NOMO-1 treated with DMSO at 0.1 percent for 48 hours (cell line): ENCODE measurements at regions not wholly inside any gene's neighbourhood (a gene's known extent, or its start where the extent isn't known, plus 50 kb on each side); places are given as distances from the start of the nearest gene placed in this dataset.
"Not testable (repeated sequence)": the region's sequence is repeated elsewhere in the genome, so short reads cannot be mapped to it uniquely, and the experiment has no call there.

ENCODE experiments used
- DNase-seq: peaks from one replicate; lab custom pipeline; 2025; ENCODE audit not compliant: unreplicated experiment; lab: John Stamatoyannopoulos, UW

DNA sequence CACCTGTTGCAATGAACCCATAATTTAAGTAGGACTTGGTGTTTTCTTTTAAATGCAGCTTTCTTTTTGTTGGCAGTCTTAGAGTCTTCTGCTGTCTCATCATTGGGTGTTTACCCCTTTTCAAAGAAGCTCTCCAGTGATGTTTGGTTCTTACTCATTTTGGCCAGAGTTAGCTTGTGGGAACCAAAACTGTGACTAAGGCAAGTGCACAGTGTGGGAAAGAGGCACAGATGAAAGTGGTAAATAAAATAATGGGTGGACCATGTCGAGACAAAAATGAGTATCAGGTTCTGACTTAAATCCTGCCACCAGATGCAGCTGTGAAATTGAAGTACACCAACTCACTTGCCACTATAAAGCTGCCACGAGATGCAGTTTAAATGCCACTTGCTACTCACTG, 615.4 kb upstream of the MIS18BP1 start:
- DNase-seq, result no peak

DNA sequence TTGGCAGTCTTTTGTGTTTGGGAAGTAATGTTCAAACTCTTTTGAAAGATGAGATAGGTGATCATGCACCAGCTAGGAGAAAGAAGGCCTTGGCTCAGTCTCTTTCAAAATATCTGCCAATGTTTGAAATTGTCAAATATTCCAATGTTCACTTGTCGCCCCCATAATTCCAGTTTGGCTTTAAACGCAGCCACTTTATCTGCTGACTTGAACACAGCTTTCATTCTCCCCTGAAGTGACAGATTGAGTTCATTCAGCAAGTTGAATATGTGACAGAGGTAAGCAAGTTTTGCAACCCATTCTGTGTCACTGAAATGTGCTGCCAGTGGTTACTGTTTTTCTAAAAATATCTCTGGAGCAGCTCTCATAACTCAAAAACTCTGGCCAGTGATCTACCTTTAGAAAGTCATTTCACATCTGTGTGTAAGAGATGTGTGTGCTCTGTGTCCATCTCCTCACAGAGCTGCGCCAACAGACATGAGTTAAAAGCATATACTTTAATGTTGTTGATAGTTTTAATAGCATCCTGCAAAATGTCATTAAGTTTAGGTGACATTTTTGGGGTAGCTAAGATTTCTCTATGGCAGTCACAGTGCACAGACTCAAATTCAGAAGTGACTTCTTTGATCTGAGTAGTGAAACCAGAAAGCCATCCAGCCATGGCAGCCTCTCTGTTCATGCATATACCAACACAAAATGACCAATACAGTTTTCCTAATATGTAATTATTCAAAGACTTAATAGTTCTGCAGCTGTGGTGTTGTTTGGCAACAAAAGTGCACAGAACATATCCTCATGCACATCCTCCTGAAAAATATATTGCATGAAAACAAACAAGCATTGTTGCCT, 614.3 kb upstream of the MIS18BP1 start:
- no peak for DNase-seq

DNA sequence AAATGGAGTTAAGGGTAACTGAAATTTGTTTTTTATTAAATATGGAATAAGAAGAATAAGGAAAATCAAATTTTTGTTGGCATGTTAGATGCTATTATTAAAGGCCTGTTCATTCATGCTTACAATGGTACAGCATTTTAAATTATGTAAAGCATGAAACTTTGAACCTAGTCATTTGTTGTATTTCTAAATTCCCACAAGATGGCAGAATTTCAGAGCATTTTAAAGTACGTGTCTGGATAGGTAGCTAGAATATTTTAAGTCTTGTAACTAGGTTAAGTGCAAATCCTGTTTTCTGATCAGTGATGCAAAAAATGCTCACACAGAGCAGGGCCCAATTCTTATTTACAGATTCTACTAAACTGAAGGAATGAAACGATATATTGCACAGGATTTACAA, 585.6 kb upstream of the MIS18BP1 start:
- DNase-seq, result peak; percentile 2

DNA sequence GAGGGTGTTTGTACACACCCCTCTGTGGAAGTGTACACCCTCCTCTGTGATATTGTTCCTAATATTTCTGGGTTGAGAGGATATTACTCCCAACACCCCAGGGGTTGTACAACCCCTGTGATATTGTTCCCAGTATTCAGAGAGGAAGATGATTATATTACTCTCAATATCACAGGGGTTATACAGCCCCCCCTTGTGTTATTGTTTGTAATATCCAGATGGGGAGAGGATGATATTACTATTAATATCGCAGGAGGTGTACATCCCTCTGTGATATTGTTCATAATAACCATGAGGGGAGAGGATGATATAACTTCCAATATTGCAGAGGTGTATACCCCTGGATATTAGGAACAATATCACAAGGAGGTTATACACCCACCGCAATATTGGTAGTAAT, 566.1 kb upstream of the MIS18BP1 start:
- no peak for DNase-seq

DNA sequence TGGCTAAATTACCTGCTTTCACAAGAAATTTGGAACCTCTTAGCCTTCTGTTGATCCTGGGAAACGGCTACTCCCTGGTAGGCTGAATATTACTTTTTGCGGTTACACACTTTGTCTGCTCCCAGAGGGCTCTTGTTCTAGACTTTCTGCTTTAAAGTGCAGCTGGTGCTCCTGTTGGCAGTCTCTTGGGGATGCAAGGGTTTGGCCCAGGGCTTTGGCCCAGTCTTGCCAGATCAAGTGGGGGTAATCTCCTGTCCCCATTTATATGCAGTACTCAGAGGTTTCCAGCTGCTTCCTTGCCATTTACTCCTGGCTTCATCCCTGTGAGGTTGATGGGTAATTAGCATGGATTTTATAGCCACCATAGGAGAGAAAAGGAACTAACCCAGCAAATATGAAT, 558.2 kb upstream of the MIS18BP1 start:
- DNase-seq, result no peak

DNA sequence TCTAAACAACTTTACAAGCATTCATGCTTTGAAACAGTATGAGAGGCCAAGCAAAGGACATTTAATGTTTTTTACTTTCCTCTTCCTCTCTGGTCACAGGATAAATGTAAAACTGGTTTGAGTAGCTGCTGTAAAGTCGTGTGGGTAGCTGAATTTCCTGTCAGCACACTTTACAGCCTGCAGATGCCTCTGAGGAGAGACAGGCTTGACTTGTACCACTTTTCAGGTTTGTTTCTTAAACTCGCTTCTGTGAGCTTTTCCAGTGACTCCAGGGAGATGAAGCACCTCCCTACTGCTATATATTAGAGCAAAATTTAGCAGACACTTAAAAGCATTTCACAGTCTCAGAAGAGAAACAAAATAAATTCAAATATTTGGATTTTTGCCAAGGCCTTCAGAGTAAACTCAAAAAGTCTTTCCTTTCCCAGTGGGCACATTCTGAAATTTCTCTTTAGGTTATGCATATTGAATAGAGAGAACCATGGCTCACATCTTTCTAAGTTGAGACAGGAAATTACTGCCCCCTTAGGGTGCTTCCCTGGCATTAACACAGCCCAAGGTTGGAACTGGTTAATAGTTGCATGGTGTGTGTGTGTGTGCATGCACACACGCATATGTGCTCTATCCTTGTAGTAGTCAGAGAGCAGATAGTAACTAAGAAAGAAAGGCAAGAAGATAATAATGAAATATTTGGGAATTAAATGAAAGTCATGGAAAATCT, 557.3 kb upstream of the MIS18BP1 start:
- no peak for DNase-seq

DNA sequence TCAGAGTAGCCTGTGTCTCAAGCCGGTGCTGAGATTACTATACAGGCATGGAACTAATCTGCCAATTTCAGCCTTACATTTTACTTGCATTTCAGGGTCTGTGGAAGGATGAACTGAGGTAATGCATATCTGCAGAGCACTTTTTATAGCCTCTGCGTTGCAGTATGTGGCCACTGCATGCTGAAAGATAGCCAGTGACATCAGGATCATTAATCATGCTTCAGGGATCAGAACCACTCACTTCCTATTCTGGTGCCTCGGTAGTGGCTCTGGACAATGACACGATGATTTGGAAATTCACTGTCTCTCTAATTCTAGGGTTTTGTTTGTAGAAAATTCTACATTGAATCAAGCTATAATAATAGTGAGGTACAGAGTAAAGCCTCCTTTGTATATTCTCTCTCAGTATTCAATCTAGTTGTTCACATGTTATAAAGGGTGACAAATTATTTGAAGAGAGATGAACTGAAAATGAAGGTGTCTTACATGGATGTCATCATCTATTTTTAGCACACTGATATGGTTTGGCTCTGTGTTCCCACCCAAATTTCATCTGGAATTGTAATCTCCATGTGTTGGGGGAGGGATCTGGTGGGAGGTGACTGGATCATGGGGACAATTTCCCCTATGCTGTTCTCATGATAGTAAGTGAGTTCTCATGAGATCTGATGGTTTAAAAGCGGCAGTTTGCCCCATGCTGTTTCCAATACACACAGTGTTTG, 554.3 kb upstream of the MIS18BP1 start:
- no peak for DNase-seq

DNA sequence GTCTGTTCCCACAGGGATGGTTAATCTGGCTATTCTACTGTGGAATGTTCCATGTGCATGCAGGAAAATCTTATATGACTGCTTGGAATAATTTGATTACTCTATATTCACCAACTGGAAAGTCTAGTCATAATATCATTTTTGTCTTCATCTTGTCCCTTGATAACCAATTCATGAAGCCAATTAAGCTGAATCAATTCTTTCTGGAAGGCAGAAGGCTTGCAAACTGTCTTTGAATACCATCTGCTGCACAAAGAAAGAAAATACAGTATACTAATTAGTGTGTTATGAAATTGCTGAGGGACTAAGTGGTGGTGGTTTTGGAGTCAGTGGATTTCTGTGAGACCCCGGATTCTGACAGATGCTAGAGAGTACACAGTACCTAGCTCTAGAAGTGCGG, 546.5 kb upstream of the MIS18BP1 start:
- DNase-seq, result no peak

DNA sequence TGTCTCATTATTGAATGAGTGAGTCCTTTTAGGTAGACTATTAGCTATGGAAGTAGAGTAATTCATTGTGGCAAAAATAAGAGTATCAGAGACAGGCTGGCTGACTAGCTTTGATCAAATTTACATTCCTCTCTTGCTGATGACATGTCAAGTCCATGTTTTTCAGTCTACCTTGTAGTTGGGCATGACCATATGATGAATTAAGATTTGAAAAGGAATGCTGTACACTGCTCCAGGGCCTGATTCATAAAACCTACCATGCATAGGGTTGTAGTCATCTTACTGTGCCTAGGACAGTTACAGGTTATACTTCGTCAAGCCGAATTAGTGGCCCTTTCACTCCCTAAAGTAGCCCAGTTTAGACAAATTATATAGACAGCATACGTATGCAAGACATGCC, 545.7 kb upstream of the MIS18BP1 start:
- DNase-seq, result no peak

DNA sequence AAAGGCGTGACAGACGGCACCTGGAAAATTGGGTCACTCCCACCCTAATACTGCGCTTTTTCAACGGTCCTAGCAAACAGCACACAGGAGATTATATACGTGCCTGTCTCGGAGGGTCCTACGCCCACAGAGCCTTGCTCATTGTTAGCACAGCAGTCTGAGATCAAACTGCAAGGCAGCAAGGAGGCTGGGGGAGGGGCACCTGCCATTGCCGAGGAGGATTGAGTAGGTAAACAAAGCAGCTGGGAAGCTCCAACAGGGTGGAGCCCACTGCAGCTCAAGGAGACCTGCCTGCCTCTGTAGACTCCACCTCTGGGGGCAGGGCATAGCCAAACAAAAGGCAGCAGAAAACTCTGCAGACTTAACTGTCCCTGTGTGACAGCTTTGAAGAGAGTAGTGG, 543.0 kb upstream of the MIS18BP1 start:
- not testable (repeated sequence) for DNase-seq

DNA sequence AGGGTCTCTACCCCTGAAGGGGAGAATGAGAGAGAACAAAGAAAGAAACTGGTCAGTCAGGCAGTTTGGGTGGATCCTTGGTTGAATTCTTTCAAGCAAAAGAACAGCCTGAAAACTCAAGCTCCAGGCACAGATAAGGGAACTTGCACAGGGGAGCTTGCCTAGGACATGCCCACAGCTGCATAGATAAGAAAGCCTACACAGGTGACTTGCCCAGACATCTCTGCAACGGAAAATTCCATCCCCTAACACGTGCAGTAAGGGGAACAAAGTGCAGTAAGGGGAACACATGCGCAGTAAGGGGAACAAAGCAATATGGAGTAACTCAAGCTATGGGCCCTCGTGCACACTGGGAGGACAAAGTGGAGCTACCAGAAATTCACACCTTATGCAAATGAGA, 540.1 kb upstream of the MIS18BP1 start:
- no peak for DNase-seq

DNA sequence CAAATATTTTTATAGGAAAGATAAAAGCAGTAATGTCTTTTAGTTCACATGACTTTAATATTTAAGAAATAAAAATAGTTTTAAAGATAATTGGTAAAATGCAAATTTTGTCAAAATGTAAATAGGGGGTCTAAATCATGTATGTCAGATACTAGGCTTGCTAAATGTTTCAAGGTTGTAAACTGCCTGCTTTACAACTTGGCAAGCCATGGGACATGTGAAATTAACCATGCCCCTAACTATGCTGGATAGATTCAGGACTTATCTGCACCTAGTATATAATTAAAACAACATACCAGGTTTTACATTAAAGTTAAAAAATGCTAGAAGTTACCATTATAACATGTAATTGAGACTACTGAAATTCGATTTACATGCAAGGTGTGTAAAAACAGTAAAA, 537.3 kb upstream of the MIS18BP1 start:
- DNase-seq, result no peak

DNA sequence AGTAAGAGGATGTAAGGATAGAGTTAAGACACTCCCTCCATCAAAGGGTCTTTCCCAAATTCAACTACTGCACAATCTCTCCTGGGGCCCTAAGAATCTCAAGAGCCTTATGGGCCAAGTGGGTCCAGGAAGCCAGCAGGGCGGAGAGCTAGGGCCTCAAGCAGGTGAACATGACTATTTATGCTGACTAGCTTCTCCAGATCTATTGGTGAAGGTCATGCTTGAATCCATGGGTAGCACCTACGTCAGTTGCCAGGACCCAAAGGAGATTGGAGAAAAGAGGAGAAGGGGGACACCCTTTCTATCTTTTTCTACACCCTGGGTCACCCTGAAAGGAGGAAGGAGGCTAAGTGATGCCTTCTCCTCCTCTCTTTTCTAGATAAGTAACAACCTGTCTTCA, 534.2 kb upstream of the MIS18BP1 start:
- no peak for DNase-seq

DNA sequence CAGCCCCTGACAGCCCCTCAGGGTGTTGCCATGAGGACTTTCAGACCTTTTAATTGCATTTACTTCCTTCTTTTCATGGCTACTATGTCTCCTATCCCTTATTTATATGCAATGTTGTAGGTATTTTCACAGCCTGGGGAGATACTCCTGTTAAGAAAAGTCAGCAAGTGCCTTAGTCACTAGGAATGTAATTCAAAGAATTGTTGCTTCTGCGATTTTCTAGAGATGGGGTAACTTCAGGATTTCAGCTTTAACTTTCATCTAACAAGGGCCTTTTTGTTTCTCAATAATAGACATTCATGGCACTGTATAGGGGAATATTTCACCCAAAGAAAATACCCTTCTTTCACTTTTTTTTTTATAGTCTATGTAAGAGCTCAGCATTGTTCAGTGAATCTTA, 533.3 kb upstream of the MIS18BP1 start:
- DNase-seq, result no peak

DNA sequence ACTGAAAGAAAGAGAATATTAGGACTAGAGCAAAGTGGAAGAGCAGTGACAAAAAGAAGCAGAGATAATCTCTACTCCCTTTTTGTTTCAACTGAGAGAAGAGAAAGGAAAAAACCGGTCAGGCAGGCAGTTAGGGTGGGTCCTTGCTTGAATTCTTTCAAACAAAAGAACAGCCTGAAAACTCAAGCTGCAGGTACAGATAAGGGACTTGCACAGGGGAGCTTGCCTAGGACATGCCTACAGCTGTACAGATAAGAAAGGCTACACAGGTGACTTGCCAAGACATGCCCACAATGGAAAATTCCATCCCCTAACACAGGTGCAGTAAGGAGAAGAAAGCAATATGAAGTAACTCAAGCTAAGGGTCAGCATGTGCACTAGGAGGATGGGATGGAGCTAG, 532.2 kb upstream of the MIS18BP1 start:
- DNase-seq, result no peak

DNA sequence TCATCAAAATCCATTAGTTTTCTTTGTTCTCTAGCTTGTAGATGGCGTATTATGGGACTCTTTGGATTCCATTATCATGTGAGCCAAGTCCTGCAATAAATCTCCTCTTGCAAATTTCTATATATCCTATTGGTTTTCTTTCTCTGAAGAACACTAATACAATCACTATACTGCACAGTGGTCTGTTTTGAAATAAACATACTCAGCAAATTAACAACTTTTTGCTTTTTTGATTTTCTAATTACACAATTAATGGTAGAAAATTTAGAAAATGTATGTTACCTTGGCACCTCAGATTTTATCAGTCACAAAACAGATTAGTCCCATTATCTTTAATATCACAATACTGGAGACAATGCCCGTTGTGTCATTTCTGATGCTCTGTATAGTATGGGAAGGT, 513.2 kb upstream of the MIS18BP1 start:
- no peak for DNase-seq

DNA sequence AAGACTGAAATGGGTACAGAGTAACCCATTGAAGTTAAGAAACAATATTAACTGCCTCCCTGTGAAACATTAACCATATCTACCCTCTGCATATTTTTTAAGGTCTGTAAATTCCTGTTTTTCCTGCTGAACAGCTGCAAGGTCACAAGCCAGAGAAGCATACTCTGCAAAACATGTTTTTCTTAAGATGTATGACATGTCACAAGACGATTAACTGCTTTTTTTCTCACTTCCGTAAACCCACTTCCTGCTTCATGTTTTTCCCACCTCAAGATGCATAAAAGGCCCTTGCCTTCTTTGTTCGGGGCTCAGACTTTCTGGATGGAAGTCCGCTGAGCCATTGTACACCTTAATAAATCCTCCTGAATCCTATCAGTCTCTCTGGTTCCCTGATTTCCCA, 504.7 kb upstream of the MIS18BP1 start:
- DNase-seq, result peak; percentile 10

DNA sequence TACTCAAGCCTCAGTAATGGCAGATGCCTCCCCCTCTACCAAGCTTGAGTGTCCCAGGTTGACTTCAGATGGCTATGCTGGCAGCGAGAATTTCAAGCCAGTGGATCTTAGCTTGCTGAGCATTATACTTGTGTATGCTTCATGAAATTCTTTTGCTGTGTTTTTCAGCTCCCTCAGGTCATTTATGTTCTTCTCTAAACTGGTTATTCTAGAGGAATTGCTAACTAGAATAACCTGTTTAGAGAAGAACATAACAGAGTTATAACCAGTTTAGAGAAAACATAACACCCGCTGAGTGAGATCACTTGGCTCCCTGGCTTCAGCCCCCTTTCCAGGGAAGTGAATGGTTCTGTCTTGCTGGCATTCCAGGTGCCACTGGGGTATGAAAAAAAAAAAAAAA, 503.4 kb upstream of the MIS18BP1 start:
- DNase-seq, result not testable (repeated sequence)

DNA sequence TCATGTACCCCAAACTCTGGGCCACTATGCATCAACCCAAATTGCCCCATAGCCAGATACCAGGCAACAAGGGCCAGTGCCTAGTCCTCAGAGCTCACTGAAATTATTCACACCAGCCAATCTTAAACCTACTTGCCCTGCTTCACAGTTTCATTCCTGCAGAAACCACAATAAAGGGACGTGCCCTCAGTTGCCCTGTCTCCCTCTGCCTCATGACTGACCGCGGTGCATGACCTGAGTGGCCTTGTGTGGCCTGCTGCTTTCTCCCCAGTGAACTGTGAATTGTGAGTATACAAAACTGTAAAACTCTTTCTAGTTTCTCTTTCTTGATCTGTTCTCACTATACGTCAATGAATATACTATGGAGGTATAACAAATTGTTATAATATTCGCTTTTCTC, 490.9 kb upstream of the MIS18BP1 start:
- no peak for DNase-seq

DNA sequence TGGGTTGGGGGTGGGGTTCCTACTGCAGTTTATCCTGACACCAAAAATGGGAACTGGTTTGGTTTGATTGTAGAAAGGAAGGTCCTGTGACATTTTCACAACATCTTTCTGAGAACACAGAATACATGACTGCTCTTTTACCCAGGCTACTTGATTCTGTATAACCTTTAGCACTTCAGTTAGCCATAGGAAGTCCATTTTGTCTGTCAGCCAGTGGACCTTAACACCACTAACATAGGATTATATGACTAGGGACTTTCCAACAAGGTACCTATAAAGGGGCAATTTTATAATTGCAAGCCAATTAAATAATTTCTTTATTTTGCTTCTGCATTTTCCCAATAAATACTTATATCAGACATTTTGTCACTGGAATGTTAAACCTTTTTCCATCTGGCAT, 489.2 kb upstream of the MIS18BP1 start:
- DNase-seq, result no peak

DNA sequence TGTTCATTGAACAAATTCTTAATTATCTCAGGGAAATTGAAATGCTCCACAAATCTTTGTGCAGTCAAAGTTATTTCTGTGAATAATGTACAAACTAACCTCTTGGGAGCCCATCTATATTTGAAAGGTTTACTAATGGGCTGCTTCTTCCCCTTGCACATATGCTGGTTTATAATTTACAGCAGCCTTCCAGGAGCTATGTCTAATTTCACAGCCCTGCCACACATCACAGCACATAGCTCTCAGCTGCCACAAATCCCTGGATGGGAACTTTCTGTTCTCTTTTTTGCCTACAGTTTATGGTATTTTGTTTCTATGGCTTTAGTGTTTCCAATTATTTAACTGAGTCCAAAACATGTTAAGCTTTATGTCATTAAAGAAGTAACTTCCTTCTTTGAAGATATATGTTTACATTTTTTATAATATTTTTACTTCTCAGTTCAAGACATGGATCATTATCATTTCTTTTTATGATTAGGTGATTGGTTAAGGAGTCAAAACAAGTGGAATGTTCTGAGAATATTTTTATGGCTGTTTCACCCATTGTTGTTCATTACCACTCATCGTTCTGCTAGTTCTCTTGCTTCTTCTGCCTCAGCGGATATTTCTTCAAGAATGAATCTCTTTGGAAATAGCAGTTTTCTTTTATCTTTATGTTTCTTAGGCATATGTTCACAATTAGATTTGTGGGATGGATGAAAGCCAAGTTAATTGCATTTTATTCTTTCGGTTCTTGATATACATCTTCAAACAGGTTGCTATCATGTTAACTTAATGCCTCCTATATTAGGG, 475.6 kb upstream of the MIS18BP1 start:
- DNase-seq, result no peak
